SK-N-SH treated with all-trans-retinoic acid at 6 μM for 48 hours (cell line): ENCODE measurements at regions not wholly inside any gene's neighbourhood (a gene's known extent, or its start where the extent isn't known, plus 50 kb on each side); places are given as distances from the start of the nearest gene placed in this dataset.
"Not testable (repeated sequence)": the region's sequence is repeated elsewhere in the genome, so short reads cannot be mapped to it uniquely, and the experiment has no call there.

Experiments used
- ATAC-seq: fragments of 200-7000 bp; cut with Tn5 transposase; 3 replicates; pipeline ENCODE4 v1.9.1; 2020; ENCODE audit warnings: mild to moderate bottlenecking, moderate library complexity
- ARNTL ChIP-seq: fragments of 450-650 bp; formaldehyde crosslinking; IDR thresholded peaks from 2 replicates; pipeline ENCODE4 v1.5.0; 2020; ENCODE audit warnings: low read depth, mild to moderate bottlenecking, moderate library complexity, borderline replicate concordance
- CSDC2 ChIP-seq: fragments of 250-450 bp; sonication (Bioruptor Pico); IDR thresholded peaks from 2 replicates; pipeline ENCODE4 v1.5.0; 2020; ENCODE audit warnings: mild to moderate bottlenecking, moderate library complexity
- ESRRG ChIP-seq: fragments of 250-450 bp; sonication (Bioruptor Pico); IDR thresholded peaks from 2 replicates; pipeline ENCODE4 v1.6.1; 2021; ENCODE audit warnings: mild to moderate bottlenecking
- GLIS3 ChIP-seq: fragments of 250-450 bp; sonication (Bioruptor Pico); IDR thresholded peaks from 2 replicates; pipeline ENCODE4 v1.5.0; 2020; ENCODE audit warnings: mild to moderate bottlenecking, moderate library complexity
- ISL1 ChIP-seq: fragments of 250-450 bp; sonication (Bioruptor Pico); IDR thresholded peaks from 2 replicates; pipeline ENCODE4 v2.1.2; 2022; ENCODE audit warnings: mild to moderate bottlenecking, moderate library complexity
- PATZ1 ChIP-seq: fragments of 250-450 bp; sonication (Bioruptor Pico); IDR thresholded peaks from 2 replicates; pipeline ENCODE4 v1.8.0; 2020; ENCODE audit warnings: mild to moderate bottlenecking, moderate library complexity, borderline replicate concordance
- POU6F1 ChIP-seq: fragments of 250-450 bp; sonication (Bioruptor Pico); IDR thresholded peaks from 2 replicates; pipeline ENCODE4 v1.8.0; 2021; ENCODE audit warnings: low read depth, mild to moderate bottlenecking, moderate library complexity, borderline replicate concordance
- PPARA ChIP-seq: fragments of 250-450 bp; sonication (Bioruptor Pico); IDR thresholded peaks from 2 replicates; pipeline ENCODE4 v1.5.0; 2020; ENCODE audit warnings: mild to moderate bottlenecking, borderline replicate concordance
- RARB ChIP-seq: fragments of 250-450 bp; sonication (Bioruptor Pico); IDR thresholded peaks from 2 replicates; pipeline ENCODE4 v1.8.0; 2021; ENCODE audit warnings: mild to moderate bottlenecking, moderate library complexity
- SNAI2 ChIP-seq: fragments of 250-450 bp; sonication (Bioruptor Pico); IDR thresholded peaks from 2 replicates; pipeline ENCODE4 v1.5.0; 2020; ENCODE audit warnings: mild to moderate bottlenecking, moderate library complexity
- TCF4 ChIP-seq: fragments of 250-450 bp; sonication (Bioruptor Pico); IDR thresholded peaks from 2 replicates; pipeline ENCODE4 v1.8.0; 2021; ENCODE audit warnings: mild to moderate bottlenecking, moderate library complexity, borderline replicate concordance
- TOX ChIP-seq: fragments of 250-450 bp; sonication (Bioruptor Pico); IDR thresholded peaks from 2 replicates; pipeline ENCODE4 v1.8.0; 2021; ENCODE audit warnings: mild to moderate bottlenecking, moderate library complexity, borderline replicate concordance
- ZC3H10 ChIP-seq: fragments of 250-450 bp; sonication (Bioruptor Pico); IDR thresholded peaks from 2 replicates; pipeline ENCODE4 v1.5.1; 2021; ENCODE audit warnings: mild to moderate bottlenecking, moderate library complexity
- ZFP3 ChIP-seq: fragments of 250-450 bp; sonication (Bioruptor Pico); IDR thresholded peaks from 2 replicates; pipeline ENCODE4 v1.5.0; 2020; ENCODE audit warnings: mild to moderate bottlenecking, moderate library complexity
- ZNF565 ChIP-seq: fragments of 450-650 bp; formaldehyde crosslinking; conservative IDR thresholded peaks from 2 replicates; pipeline ENCODE4 v1.5.0; 2020; ENCODE audit warnings: low read depth, mild to moderate bottlenecking, moderate library complexity
- ZNF70 ChIP-seq: fragments of 450-650 bp; formaldehyde crosslinking; IDR thresholded peaks from 2 replicates; pipeline ENCODE4 v1.5.0; 2020; ENCODE audit warnings: mild to moderate bottlenecking, moderate library complexity
- ZNF8 ChIP-seq: fragments of 450-650 bp; formaldehyde crosslinking; IDR thresholded peaks from 2 replicates; pipeline ENCODE4 v1.5.0; 2020; ENCODE audit warnings: mild to moderate bottlenecking, moderate library complexity
- TF ChIP-seq, protein P1 (sequence below): fragments of 250-450 bp; sonication (Bioruptor Pico); IDR thresholded peaks from 2 replicates; pipeline ENCODE4 v1.5.1; 2020; ENCODE audit warnings: low read depth, mild to moderate bottlenecking, moderate library complexity
- TF ChIP-seq, protein P2 (sequence below): fragments of 250-450 bp; sonication (Bioruptor Pico); IDR thresholded peaks from 2 replicates; pipeline ENCODE4 v1.5.0; 2020; ENCODE audit warnings: mild to moderate bottlenecking, moderate library complexity
- TF ChIP-seq, protein P3 (sequence below): fragments of 250-450 bp; sonication (Bioruptor Pico); IDR thresholded peaks from 2 replicates; pipeline ENCODE4 v1.5.1; 2021; ENCODE audit warnings: mild to moderate bottlenecking, moderate library complexity

GRCh38 chr13:79837741-79838450 lies 356.9 kb downstream of the NDFIP2 start:
- ATAC-seq = no peak; the same call in 2 of the 3 replicates
- TF ChIP-seq POU6F1 (CRISPR knock-in tag) = no peak
- TF ChIP-seq ISL1 (CRISPR knock-in tag) = peak; percentile 22; the same call in 1 of the 2 replicates
- 0 out of 2 replicates have a peak, but pooled peaks have one; percentile 16 for TF ChIP-seq ZFP3

- ATAC-seq = not testable (repeated sequence)
These were observed 355.2 kb downstream of the NDFIP2 start for GRCh38 chr13:79836121-79836520.

DNA sequence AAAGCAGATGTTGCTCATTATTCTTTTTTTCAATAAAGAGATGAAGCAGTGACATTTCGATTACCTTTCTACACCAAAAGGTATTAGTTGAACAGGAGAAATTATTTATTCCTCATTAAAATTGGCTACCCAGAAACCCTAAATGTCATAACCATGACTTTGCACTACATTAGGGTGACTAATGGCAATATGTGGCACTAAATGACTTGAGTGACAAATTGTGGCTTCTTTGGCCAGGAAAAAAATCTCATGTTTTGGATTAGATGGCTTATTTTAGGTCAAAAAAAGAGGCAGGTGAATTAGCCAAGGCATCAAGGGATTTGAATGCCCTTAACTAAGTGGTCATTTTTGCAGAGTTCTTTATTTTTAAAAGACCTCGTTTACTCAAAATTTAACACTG lies 353.9 kb downstream of the NDFIP2 start:
- ATAC-seq = no peak
- TF ChIP-seq POU6F1 (CRISPR knock-in tag) (no peak), ZNF565 (no peak), RARB (CRISPR knock-in tag) (no peak), TCF4 (CRISPR knock-in tag) (no peak), ZNF8 (CRISPR knock-in tag) (no peak), PATZ1 (no peak)

GRCh38 chr13:79833991-79834390 lies 353.0 kb downstream of the NDFIP2 start:
- no peak for TF ChIP-seq ZNF70 (CRISPR knock-in tag)
- no peak for TF ChIP-seq ARNTL (CRISPR knock-in tag)
- no peak for TF ChIP-seq PPARA (CRISPR knock-in tag)
- no peak for TF ChIP-seq ISL1 (CRISPR knock-in tag)
- TF ChIP-seq, protein P1, sequence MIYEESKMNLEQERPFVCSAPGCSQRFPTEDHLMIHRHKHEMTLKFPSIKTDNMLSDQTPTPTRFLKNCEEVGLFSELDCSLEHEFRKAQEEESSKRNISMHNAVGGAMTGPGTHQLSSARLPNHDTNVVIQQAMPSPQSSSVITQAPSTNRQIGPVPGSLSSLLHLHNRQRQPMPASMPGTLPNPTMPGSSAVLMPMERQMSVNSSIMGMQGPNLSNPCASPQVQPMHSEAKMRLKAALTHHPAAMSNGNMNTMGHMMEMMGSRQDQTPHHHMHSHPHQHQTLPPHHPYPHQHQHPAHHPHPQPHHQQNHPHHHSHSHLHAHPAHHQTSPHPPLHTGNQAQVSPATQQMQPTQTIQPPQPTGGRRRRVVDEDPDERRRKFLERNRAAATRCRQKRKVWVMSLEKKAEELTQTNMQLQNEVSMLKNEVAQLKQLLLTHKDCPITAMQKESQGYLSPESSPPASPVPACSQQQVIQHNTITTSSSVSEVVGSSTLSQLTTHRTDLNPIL (CRISPR knock-in tag) = no peak
- no peak for TF ChIP-seq TCF4 (CRISPR knock-in tag)
- no peak for TF ChIP-seq TOX (CRISPR knock-in tag)
- no peak for TF ChIP-seq ZNF565
- no peak for ATAC-seq

DNA sequence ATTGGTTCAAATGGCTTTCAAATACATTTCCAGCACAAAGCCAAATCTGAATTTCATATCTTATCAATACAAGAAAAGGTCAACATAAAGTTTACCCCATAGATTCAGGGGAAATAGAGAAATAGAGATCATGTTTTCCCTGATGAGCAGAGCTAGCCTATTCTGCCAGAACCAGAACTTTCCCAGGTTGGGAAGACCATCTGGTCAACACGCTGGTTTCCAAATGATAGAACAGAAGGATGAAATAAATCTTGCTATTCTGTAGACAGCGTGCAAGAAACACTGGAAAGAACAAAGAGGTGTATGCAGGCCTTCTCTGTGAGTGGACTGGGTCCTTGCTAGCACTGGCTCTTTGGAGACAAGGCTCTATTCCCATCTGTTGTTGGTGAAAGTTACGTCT lies 350.6 kb downstream of the NDFIP2 start:
- ATAC-seq = no peak
- TF ChIP-seq SNAI2 (CRISPR knock-in tag) = no peak
- no peak for TF ChIP-seq ZNF8 (CRISPR knock-in tag)
- TF ChIP-seq ZFP3 = no peak
- no peak for TF ChIP-seq TCF4 (CRISPR knock-in tag)
- no peak for TF ChIP-seq PPARA (CRISPR knock-in tag)
- no peak for TF ChIP-seq ZC3H10 (CRISPR knock-in tag)
- no peak for TF ChIP-seq ESRRG (CRISPR knock-in tag)
- TF ChIP-seq, protein P1 (CRISPR knock-in tag) = no peak
- TF ChIP-seq GLIS3 (CRISPR knock-in tag) = no peak
- TF ChIP-seq TOX (CRISPR knock-in tag) = no peak
- no peak for TF ChIP-seq ZNF70 (CRISPR knock-in tag)
- TF ChIP-seq, protein P2, sequence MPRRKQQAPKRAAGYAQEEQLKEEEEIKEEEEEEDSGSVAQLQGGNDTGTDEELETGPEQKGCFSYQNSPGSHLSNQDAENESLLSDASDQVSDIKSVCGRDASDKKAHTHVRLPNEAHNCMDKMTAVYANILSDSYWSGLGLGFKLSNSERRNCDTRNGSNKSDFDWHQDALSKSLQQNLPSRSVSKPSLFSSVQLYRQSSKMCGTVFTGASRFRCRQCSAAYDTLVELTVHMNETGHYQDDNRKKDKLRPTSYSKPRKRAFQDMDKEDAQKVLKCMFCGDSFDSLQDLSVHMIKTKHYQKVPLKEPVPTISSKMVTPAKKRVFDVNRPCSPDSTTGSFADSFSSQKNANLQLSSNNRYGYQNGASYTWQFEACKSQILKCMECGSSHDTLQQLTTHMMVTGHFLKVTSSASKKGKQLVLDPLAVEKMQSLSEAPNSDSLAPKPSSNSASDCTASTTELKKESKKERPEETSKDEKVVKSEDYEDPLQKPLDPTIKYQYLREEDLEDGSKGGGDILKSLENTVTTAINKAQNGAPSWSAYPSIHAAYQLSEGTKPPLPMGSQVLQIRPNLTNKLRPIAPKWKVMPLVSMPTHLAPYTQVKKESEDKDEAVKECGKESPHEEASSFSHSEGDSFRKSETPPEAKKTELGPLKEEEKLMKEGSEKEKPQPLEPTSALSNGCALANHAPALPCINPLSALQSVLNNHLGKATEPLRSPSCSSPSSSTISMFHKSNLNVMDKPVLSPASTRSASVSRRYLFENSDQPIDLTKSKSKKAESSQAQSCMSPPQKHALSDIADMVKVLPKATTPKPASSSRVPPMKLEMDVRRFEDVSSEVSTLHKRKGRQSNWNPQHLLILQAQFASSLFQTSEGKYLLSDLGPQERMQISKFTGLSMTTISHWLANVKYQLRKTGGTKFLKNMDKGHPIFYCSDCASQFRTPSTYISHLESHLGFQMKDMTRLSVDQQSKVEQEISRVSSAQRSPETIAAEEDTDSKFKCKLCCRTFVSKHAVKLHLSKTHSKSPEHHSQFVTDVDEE (CRISPR knock-in tag) = no peak
- TF ChIP-seq, protein P3, sequence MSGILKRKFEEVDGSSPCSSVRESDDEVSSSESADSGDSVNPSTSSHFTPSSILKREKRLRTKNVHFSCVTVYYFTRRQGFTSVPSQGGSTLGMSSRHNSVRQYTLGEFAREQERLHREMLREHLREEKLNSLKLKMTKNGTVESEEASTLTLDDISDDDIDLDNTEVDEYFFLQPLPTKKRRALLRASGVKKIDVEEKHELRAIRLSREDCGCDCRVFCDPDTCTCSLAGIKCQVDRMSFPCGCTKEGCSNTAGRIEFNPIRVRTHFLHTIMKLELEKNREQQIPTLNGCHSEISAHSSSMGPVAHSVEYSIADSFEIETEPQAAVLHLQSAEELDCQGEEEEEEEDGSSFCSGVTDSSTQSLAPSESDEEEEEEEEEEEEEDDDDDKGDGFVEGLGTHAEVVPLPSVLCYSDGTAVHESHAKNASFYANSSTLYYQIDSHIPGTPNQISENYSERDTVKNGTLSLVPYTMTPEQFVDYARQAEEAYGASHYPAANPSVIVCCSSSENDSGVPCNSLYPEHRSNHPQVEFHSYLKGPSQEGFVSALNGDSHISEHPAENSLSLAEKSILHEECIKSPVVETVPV (CRISPR knock-in tag) = no peak
- TF ChIP-seq RARB (CRISPR knock-in tag) = no peak
- TF ChIP-seq CSDC2 (CRISPR knock-in tag) = no peak
